HUES6 (cell line): ENCODE measurements at regions not wholly inside any gene's neighbourhood (a gene's known extent, or its start where the extent isn't known, plus 50 kb on each side); places are given as distances from the start of the nearest gene placed in this dataset.
"Not testable (repeated sequence)": the region's sequence is repeated elsewhere in the genome, so short reads cannot be mapped to it uniquely, and the experiment has no call there.

Experiments
- H3K27ac ChIP-seq: 2 replicates; pipeline ENCODE4 v1.7.0; 2013; ENCODE audit warnings: low read depth, mild to moderate bottlenecking, low read length, inconsistent platforms
- H3K27me3 ChIP-seq: 2 replicates; pipeline ENCODE4 v1.6.1; 2013; ENCODE audit warnings: low read length; ENCODE audit not compliant: control insufficient read depth, insufficient read depth
- H3K36me3 ChIP-seq: 2 replicates; pipeline ENCODE4 v1.6.1; 2013; ENCODE audit warnings: low read length; ENCODE audit not compliant: control insufficient read depth, insufficient read depth
- H3K4me1 ChIP-seq: 2 replicates; pipeline ENCODE4 v1.6.1; 2013; ENCODE audit warnings: low read length; ENCODE audit not compliant: control insufficient read depth, insufficient read depth
- H3K4me3 ChIP-seq: 2 replicates; pipeline ENCODE4 v1.5.1; 2013; ENCODE audit warnings: low read depth, low read length
- H3K9ac ChIP-seq: one replicate; pipeline ENCODE4 v1.6.1; 2013; ENCODE audit warnings: mild to moderate bottlenecking, low read length
- H3K9me3 ChIP-seq: 2 replicates; pipeline ENCODE4 v1.6.1; 2013; ENCODE audit warnings: low read depth, low read length; ENCODE audit not compliant: control insufficient read depth, insufficient read depth

DNA sequence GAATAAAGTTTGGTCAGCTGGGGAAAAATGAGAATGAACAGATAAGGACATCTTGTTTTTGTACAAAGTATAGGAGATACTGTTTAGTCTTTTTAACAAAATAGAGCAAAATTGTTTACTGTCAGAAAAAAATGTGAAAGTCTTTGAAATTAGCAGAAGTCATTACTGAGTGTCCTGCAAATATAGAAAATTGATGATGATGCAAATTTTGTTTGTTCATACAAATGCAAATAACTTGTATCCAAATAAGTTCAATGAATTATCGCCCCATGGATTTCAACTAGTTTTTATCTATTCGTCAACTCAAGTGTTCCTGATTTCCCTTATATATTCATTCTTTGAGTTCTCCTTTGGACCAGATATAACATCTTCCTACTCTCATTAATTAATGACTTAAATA lies 378.0 kb upstream of the SGO1 start:
- no peak overlapping the region for H3K27ac ChIP-seq
- no peaks in the 10 kb centered on the region for H3K36me3 ChIP-seq
- no peaks in the 10 kb centered on the region for H3K9me3 ChIP-seq
- no peaks in the 10 kb centered on the region for H3K4me1 ChIP-seq
- H3K27me3 ChIP-seq: no peaks in the 10 kb centered on the region
- no peak overlapping the region for H3K4me3 ChIP-seq
- H3K9ac ChIP-seq: no peak overlapping the region

DNA sequence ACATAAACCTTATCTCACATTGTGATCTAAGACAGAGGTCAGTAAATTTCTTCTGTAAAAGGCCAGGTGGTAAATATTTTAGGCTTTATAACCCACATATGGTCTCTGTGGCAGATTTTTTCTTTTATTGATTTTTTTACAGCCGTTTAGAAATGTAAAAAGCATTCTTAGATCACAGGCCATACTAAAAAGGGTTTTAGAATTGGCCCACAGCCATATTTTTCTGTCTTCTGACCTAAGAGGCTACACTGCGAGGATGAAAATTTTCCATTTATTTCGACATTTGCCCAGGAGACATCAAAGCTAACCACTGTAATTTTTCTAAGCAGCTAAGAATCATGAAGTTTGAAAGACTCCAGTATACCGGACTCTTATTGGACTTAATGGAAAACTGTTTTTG lies 377.2 kb upstream of the SGO1 start:
- no peaks in the 10 kb centered on the region for H3K36me3 ChIP-seq
- H3K27ac ChIP-seq: no peak overlapping the region
- H3K27me3 ChIP-seq: no peaks in the 10 kb centered on the region
- H3K9ac ChIP-seq: no peak overlapping the region
- no peaks in the 10 kb centered on the region for H3K4me1 ChIP-seq
- no peaks in the 10 kb centered on the region for H3K9me3 ChIP-seq
- no peak overlapping the region for H3K4me3 ChIP-seq

GRCh38 chr3:20561166-20561565 lies 375.2 kb upstream of the SGO1 start:
- H3K4me1 ChIP-seq: no peaks in the 10 kb centered on the region
- no peak overlapping the region for H3K4me3 ChIP-seq
- H3K27me3 ChIP-seq: no peaks in the 10 kb centered on the region
- H3K36me3 ChIP-seq: no peaks in the 10 kb centered on the region
- H3K9ac ChIP-seq: no peak overlapping the region
- H3K27ac ChIP-seq: no peak overlapping the region
- H3K9me3 ChIP-seq: no peaks in the 10 kb centered on the region

DNA sequence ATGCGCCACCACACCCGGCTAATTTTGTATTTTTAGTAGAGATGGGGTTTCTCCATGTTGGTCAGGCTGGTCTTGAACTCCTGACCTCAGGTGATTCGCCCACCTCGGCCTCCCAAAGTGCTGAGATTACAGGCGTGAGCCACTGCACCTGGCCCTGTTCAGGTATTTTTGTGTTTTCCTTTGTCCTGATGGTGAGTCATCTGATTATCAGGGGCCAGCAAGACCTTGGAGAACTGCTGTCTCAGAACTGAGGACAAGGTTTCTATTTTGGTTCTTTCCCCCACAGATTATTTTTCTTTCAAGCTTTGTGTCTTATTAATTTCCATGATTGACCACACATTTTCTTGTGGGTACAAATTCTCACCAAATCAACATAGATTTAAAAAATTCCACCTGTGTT lies 374.4 kb upstream of the SGO1 start:
- H3K27ac ChIP-seq, H3K4me1 ChIP-seq, H3K36me3 ChIP-seq, H3K9ac ChIP-seq, H3K4me3 ChIP-seq, H3K27me3 ChIP-seq, H3K9me3 ChIP-seq: not testable (repeated sequence)

GRCh38 chr3:20558161-20558560 lies 372.2 kb upstream of the SGO1 start:
- H3K9me3 ChIP-seq: no peaks in the 10 kb centered on the region
- H3K4me1 ChIP-seq: no peaks in the 10 kb centered on the region
- no peak overlapping the region for H3K4me3 ChIP-seq
- H3K27ac ChIP-seq: no peak overlapping the region
- no peak overlapping the region for H3K9ac ChIP-seq
- H3K27me3 ChIP-seq: no peaks in the 10 kb centered on the region
- no peaks in the 10 kb centered on the region for H3K36me3 ChIP-seq

DNA sequence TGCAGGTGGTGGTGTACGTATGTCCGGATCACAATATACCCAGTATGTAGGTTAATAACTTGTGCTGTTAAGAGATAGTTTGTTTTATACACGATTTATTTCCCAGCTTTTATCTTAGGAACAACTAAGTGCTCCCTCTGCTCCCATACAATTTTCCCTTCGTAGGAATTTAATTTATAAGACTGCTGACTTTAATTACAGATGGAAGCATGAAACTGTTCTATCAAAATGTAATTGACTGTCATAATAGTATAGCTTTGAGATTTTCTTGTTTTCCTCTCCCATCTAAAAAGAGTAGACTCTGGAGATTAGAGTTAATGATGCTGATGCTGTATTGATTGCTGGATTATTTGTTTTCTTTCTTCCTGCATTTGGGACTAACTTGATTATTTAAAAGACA lies 370.7 kb upstream of the SGO1 start:
- no peaks in the 10 kb centered on the region for H3K4me1 ChIP-seq
- H3K27ac ChIP-seq: no peak overlapping the region
- H3K9ac ChIP-seq: no peak overlapping the region
- no peak overlapping the region for H3K4me3 ChIP-seq
- H3K27me3 ChIP-seq: no peaks in the 10 kb centered on the region
- H3K9me3 ChIP-seq: peaks cover 4% of the 10 kb centered on the region; the same call in 1 of the 2 replicates
- H3K36me3 ChIP-seq: no peaks in the 10 kb centered on the region

DNA sequence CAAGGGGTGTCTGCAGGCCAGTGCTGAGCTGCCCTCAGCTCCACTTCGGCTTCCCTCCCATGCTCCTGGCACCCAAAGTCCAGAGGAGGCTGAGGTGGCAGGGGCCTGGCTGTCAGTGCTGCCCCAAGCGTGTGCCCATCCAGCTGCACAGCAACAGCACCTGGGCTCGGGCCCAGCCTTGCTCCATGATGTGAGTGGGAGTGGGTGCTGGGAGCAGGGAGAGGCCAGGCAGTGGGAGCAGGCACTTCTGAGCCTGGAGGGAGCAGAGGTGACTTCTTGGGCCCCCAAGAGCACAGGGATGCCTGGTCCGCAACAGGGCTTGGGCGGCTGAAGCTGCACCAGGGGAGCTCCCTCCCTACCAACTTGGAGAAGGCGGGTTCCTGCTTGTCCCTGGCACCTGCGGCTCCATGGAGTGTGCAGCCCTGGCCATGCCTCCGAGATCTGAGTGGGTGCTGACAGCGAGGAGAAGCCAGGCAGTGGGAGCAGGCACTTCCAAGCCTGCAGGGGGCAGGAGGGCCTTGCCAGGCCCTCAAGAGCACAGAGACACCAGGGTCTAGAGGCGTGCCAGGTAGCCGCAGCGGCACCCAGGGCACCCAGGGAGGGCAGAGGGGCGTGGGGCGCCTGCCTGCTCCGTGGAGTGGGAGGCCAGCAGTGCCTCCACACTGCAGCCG lies 366.7 kb upstream of the SGO1 start:
- H3K27me3 ChIP-seq: no peaks in the 10 kb centered on the region

GRCh38 chr3:20547361-20548269 lies 361.6 kb upstream of the SGO1 start:
- H3K4me3 ChIP-seq, H3K27ac ChIP-seq, H3K4me1 ChIP-seq, H3K9me3 ChIP-seq, H3K27me3 ChIP-seq, H3K36me3 ChIP-seq, H3K9ac ChIP-seq: not testable (repeated sequence)

More for the DNA sequence above, 366.7 kb upstream of the SGO1 start:
- no peaks in the 10 kb centered on the region for H3K4me1 ChIP-seq
- no peak overlapping the region for H3K27ac ChIP-seq
- H3K9ac ChIP-seq: no peak overlapping the region
- H3K4me3 ChIP-seq: no peak overlapping the region
- H3K9me3 ChIP-seq: peaks cover 10% of the 10 kb centered on the region; the same call in 1 of the 2 replicates
- H3K36me3 ChIP-seq: no peaks in the 10 kb centered on the region

GRCh38 chr3:20546636-20547035 lies 360.6 kb upstream of the SGO1 start:
- Histone ChIP-seq H3K9me3 (peaks cover 6% of the 10 kb centered on the region; the same call in 1 of the 2 replicates), H3K9ac (no peak overlapping the region), H3K4me1 (no peaks in the 10 kb centered on the region), H3K27ac (no peak overlapping the region), H3K36me3 (no peaks in the 10 kb centered on the region), H3K4me3 (no peak overlapping the region), H3K27me3 (no peaks in the 10 kb centered on the region)

DNA sequence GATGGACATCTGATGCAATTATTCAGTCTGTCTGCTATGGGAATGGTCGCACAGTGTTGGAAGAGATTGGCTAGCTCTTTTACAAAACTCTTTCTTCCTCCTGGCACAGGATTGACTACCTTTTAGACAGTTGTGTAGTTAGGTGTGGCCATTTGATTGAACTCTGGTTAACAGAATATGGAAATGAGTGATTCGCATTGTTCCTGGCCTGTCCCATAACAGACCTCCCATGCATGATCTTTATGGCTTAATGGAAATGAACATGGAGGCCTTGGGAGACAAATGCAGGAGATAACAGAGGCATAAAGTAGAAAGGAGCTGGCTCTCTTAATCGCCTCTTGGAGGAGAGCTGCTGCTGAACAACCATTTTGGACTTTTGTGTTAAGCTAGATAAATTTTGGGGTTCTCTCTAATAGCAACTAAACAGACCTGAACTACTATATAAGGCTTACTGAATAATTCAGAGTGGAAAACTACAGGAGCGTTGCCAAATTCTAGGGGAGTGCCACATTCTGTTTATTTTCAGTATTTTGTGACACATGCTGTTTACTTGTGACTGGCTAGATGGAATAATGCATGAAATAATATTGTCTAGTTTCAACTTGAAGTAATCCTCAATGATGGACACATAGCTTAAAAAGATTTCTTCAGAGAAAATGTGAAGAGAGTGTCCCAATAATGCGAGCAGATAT lies 357.7 kb upstream of the SGO1 start:
- no peaks in the 10 kb centered on the region for H3K4me1 ChIP-seq
- peaks cover 6% of the 10 kb centered on the region; the same call in 1 of the 2 replicates for H3K9me3 ChIP-seq
- no peak overlapping the region for H3K4me3 ChIP-seq
- H3K9ac ChIP-seq: no peak overlapping the region
- H3K27me3 ChIP-seq: no peaks in the 10 kb centered on the region
- no peak overlapping the region for H3K27ac ChIP-seq
- no peaks in the 10 kb centered on the region for H3K36me3 ChIP-seq

DNA sequence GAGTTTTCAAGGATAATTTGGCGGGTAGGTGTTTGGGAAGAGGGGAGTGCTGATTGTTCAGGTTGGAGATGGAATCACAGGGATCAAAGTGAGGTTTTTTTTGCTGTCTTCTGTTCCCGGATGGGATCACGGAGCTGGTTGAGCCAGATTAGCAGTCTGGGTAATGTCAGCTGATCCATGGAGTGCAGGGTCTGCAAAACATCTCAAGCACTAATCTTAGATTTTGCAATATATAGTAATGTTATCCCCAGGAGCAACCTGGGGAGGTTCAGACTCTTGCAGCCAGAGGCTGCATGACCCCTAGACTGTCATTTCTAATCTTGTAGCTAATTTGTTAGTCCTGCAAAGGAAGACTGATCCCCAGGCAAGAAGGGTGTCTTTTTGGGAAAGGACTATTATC lies 354.1 kb upstream of the SGO1 start:
- no peak overlapping the region for H3K4me3 ChIP-seq
- no peak overlapping the region for H3K9ac ChIP-seq
- H3K27me3 ChIP-seq: no peaks in the 10 kb centered on the region
- no peaks in the 10 kb centered on the region for H3K36me3 ChIP-seq
- no peaks in the 10 kb centered on the region for H3K4me1 ChIP-seq
- H3K27ac ChIP-seq: no peak overlapping the region
- H3K9me3 ChIP-seq: no peaks in the 10 kb centered on the region
